GM18505 (cell line): ENCODE measurements at regions not wholly inside any gene's neighbourhood (a gene's known extent, or its start where the extent isn't known, plus 50 kb on each side); places are given as distances from the start of the nearest gene placed in this dataset.
"Not testable (repeated sequence)": the region's sequence is repeated elsewhere in the genome, so short reads cannot be mapped to it uniquely, and the experiment has no call there.

Experiments used
- ATAC-seq: cut with Tn5 transposase; IDR thresholded peaks from one replicate; pipeline ENCODE4 v1.9.1; 2021; ENCODE audit not compliant: unreplicated experiment
- POLR2A ChIP-seq: IDR thresholded peaks from 4 replicates; pipeline ENCODE4 v1.6.1; 2011; ENCODE audit warnings: borderline replicate concordance; ENCODE audit not compliant: insufficient read depth, insufficient read length; ENCODE audit errors: extremely low read depth

DNA sequence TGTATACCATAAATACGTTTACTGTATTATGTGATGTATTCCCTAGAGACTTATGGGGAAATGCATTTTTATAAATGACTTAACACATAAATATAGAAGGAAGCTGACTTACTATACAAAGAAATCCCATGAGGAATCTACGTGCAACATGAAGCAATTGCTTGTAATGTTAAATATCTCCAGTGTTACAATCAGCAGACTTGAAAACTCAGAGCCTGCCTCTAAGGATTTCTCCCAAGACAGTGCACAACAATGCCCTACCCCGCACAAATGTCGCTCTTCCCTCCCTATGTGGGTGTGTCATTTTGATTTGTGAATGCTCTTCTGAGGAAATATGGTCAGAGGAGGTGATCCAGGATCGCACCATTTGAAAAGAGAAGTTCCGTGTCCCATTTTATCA lies 629.0 kb downstream of the NR2F2 start:
- TF ChIP-seq POLR2A, result no peak
- no peak for ATAC-seq

DNA sequence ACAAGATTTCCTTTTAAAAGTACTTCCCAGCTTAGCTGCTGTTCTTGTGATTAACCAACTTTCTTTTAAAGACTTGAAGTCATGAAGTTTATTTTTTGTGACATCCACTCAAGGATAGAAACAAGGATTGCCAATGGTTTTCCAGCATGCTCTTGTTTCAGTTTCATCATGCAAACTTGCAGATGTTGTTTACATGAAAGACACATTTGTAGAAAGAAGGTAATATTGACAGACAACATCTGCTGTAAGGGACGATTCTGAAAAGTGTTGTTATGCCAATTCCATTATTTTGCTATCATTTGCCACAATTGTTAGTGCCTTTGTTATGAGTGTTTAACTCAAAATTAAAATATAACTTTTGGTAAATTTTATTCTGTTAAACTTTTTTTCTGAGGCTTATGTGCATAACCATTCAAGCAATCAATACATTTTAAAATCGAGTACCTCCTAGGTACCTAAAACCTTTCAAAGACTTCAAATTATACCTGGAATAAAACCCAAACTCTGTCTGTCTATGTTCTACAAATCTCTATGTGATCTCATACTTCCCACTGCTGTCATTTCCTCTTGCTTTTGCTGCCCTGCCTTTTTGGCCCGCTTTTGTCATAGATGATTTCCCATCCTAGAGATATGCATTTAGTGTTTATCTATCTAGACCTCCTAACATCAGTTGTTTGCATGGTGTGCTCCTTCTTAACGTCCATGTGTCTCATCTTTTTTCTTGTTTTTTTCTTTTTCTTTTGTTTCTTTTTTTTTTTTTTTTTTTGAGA lies 630.4 kb downstream of the NR2F2 start:
- no peak for TF ChIP-seq POLR2A
- no peak for ATAC-seq

DNA sequence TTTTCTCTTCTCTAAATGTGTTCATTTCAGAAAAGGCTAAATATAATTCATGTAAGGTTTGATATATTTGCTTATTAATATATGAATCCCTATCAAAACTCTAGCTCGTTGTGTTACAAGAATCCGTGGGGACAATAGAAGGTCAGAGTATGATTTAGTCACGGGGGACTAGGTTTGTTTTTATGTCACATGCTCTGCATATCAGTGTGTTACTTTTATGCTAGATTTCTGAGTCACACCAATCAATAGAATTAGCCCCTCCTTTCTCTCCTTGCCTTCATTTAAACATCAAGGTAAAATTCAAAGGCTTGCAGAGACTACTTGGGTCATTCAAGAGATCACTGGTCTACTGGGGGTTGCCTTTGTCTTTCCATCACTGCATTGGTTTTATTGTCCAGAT lies 636.1 kb downstream of the NR2F2 start:
- no peak for TF ChIP-seq POLR2A

DNA sequence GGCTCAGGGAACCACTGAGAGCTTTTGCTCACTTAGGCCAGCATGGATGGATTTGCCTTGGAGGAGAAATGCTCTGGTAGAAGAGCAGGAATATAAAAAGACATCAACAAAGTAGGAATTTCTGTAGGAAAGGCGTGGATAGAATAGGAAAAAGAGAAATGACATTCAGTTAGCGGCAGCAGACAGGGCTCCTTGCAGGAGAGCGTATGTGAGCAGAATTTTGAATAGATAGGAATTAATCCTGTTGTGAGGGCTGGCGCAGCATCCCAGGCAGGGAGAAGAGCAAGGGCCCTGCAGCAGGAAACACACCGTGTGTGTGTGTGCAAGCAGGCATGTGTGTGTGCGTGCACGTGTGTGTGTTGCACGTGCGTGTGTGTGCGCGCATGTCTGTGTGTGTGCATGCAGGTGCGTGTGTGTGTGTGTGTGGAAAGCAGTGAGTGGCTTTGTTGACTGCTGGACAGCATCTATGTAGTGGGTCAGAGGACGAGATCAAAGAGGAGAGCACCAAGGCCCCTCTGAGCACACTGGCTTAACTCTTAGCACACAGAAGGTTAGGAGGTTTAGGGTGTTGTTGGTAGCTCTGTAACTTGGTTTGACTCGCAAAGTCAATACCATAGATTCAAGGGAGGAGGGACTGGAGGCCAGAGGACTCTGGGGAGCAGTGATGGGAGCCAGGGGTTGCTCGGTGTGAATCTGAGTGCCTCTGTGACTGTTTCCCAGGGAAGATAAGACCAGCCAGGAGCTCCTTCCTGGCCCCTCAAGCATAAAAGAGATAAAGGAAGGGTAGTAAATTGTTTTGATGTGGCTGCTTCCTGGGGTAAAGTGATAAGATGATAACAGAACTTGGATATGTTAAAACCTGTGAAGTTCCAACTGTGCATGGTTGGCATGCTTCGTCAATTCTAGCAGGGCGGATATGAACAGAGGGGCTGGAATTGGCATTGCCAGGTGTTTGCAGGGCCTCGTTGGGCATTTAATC lies 639.5 kb downstream of the NR2F2 start:
- no peak for TF ChIP-seq POLR2A
- no peak for ATAC-seq

More for the DNA sequence above, 636.1 kb downstream of the NR2F2 start:
- ATAC-seq, result no peak

DNA sequence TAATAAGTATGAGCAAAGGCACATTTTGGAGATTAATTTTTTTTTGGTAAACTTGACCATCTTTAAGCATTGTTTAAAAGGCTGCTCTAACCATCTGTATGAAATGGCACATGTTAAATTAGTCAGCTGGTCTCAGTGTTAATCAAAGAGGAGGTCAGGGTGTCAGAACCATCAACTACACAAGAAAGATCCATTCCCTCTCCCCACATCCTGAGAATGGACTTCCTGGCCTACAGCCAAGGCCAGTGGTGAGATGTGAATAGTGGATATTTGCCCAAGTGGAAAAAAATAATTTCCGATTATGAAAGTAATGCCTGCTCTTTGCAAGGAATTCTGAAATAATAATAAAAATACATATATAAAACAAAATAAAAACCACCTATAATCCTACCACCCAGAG lies 641.7 kb downstream of the NR2F2 start:
- ATAC-seq, result no peak
- TF ChIP-seq POLR2A, result no peak

DNA sequence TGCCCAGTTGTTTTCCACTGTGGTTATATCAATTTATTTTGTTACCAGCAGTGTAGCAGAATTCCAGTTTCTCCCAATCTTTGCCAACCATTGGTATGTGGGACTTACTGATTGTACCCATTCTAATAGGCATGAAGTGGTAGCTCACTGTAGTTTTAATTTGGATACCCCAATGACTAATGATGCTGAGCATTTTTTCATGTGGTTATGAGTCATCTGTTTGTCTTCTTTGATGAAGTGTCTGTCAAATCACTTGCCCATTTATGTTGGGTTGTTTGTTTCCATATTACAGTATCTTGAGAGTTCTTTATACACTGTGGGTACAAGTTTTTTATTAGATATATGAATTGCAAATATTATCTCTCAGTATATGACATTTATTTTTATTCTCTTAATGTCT lies 644.3 kb downstream of the NR2F2 start:
- TF ChIP-seq POLR2A, result no peak
- no peak for ATAC-seq

DNA sequence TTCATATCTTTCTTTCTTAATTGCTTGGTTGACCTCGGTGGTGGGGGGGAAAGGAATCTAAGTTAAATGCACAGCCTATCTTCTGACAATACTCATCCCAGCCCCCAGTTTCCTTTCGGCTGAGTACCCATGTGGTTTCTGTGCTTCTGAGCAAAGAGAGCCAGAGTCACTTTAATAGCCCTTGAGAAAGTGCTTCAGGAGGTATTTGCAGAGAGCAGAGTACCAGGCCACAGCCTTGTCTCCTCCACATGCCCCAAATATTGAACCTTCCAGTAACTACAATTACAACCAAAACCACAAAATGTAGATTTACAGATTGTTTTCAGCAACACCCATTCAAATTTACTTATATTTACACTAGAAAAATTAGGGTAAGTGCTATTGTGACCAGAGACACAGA lies 647.4 kb downstream of the NR2F2 start:
- no peak for ATAC-seq
- TF ChIP-seq POLR2A, result no peak

DNA sequence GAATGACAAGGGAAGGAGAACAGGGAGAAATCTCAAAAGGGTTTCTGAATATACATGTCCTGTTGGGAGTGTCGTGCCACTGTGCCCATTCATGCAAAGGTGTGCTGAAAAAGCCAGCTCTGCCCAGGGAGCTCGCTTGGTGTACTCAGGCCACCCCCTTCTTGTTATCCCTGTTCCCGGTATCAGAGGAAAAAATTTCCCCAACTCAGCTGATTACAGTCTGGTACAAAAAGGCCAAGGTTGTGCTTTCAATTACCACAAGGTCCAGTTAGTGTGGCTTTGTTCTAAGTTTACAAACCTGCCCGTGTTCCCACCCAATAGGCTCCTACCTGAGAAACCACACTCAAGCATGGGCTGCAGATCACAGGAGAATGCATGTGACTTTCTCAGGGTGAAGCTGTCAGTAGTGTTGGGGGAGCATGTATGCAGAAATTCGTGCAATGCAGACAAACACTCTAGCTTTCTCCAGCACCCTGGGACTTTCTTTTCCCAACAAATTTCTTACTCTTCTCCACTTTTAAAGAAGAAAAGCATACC lies 648.5 kb downstream of the NR2F2 start:
- ATAC-seq, result no peak
- no peak for TF ChIP-seq POLR2A

DNA sequence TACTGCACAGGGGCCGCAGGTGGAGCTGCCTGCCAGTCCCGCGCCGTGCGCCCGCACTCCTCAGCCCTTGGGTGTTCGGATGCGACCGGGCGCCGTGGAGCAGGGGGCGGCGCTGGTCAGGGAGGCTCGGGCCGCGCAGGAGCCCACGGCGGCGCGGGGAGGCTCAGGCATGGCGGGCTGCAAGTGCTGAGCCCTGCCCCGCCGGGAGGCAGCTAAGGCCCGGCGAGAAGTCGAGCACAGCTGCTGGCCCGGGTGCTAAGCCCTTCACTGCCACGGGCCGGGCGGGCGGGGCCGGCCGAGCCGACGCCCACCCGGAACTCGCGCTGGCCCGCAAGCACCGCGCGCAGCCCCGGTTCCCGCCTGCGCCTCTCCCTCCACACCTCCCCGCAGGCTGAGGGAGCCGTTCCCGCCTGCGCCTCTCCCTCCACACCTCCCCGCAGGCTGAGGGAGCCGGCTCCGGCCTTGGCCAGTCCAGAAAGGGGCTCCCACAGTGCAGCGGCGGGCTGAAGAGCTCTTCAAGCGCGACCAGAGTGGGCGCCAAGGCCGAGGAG lies 653.7 kb downstream of the NR2F2 start:
- not testable (repeated sequence) for ATAC-seq

DNA sequence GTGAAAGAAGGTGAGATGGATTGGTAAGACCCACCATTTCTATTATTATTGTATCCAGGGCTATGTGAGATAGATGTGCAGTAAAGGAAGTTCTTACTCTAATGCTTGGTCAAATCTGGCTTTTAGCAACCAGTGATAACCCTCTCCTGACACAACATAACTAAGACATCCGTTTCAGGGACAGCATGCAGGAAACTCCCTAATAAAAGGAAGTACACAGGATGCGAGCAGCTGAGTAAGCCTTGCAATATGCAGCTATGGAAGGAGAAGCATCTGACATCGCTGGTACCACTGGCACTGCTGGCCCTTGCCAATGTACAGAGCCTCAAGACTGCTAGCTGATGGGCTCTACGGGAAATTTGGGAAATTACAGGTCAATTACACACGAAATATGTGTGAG lies 662.3 kb downstream of the NR2F2 start:
- ATAC-seq, result no peak
- TF ChIP-seq POLR2A, result no peak

DNA sequence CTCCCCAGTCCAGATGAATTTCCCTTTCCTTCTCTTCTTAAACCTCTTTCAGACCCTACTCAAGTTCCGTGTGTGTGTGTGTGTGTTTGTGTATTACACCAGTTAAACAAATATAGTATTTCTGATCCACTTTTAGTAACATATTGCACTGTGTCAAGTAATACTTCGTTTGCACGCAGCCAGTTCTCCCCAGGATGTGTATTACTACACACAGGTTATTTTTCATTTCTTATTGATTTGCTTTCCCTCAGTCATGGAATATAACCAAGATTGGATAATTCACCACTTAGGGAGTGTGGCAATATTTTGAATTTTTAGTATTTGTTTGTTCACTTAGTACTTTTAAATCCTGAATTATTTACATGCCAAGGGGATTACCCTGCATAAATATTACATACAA lies 667.0 kb downstream of the NR2F2 start:
- no peak for ATAC-seq
- no peak for TF ChIP-seq POLR2A

DNA sequence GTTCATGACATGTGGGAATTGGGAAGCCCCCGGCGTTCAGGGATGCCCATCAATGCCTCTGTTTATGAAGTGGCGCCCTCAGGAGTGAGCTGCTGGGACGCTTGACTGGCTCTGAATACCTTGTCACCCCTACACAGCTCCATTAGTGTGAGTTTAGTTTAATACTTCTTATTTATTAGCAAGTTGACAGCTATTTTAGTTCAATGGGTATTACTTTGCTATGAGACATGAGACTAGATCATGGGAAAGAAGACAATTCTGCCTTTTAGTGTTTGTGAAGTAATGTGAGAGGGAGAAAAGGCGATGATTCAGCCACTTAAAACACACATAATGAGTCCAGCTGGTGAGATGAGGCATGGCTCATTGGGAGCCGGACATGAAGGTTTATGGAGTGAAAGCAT lies 678.5 kb downstream of the NR2F2 start:
- ATAC-seq, result no peak
- no peak for TF ChIP-seq POLR2A

DNA sequence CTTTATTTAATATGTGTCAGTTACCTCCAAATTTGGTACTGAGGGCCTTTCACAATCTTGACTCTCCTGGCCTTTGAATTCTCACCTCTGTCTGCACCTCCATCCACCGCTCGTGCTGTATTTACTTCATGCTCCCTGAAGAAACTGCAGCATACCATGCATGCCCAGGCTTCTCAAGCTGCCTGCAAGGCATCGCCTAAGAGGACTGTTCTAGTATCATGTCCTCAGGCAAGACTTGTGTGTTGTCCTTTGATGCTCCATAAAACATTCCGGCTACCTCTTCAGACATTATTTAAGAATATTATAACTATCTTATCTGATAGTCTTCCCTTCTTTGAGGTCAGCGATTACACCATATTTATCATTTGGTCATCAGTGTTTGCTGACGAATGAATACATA lies 682.5 kb downstream of the NR2F2 start:
- ATAC-seq, result no peak
- TF ChIP-seq POLR2A, result no peak
